ENCODE measurements at regions not wholly inside any gene's neighbourhood (a gene's known extent, or its start where the extent isn't known, plus 50 kb on each side); places are given as distances from the start of the nearest gene placed in this dataset.
A peak's percentile ranks its signal among the peaks of the same experiment; 100 is the strongest.

GRCh38 chr4:82071951-82072350 is 301.8 kb downstream of the HNRNPD start:
- DNase-seq: no peak

DNA sequence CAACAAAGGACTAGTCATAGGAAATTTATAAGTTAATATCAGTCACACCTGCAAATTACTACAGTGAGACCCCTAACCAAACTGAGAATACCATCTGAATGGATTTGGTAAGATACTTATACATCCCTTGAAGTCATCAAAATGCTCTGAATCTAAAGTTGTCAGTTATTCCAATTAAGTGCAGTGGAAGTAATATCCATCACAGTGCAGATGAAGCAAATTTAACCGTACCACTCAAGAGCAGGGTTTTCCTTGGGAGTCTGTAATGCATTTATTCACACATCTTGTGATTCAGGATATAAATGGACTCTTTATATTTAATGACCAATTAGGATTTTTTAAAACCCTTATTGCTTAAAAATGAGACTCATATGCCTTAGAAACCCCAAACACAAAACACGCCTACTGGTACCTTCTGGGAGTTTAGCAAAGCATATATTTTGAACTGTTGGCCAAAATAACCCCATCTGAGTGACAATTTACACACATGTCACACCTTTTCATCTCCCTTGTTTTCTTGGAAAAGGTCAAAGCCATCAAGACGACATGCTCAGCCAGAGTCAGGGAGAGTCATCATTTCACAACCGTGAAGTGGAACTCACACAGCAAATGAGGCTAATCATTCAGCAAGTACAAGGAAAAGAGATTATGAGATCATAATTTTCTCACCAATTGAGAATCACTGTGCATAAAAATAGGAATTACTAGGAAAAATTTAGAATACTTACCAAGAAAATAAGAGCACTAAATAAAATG is 303.7 kb downstream of the HNRNPD start:
- no peak for DNase-seq

- DNase-seq: no peak
Observed at GRCh38 chr4:82063017-82063416, 310.8 kb downstream of the HNRNPD start.

GRCh38 chr4:82057990-82058544 is 315.7 kb downstream of the HNRNPD start:
- DNase-seq: no peak

- no peak for DNase-seq
Observed at GRCh38 chr4:82055156-82055555, 318.6 kb downstream of the HNRNPD start.

GRCh38 chr4:82053396-82053795 is 320.4 kb downstream of the HNRNPD start:
- no peak for DNase-seq

DNA sequence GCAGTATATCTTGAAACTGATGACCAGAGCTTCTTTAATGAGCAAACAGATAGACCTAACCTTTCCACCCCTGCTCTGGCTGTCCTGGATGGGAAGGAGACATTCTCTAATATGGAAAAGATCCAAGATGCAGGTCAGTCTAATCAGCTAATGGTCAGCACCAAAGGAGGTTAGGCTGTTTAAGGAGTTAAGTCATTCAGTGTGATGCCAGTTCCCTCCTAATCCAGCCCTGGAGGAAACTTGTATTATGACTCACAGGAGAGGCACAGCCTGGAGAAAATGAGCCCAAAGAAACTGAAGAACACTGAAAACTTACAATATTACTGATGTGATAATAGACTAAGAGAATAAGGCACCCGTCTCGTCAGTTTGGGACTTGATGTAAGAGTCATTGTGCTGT is 323.0 kb downstream of the HNRNPD start:
- DNase-seq: no peak

DNA sequence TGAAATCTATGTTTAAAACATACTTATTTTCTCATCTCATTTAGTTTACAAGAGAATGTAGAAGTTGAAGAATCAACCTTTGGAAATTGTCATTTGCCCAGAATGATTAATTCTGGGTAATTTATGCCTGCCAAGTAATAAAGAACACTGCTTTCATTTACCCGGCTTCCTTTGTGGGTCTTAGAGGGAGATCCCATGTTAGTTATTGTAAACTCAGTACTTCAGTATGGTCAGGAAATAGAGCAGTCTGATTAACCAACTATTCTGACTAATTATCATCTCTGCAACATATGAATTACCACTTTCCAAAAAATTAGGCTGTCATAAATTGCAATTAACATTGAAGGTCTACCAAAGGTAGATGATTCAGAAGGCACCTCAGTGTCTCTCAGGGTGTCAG is 324.5 kb downstream of the HNRNPD start:
- DNase-seq: no peak

- DNase-seq: no peak
Observed at GRCh38 chr4:82047731-82048130, 326.1 kb downstream of the HNRNPD start.

DNA sequence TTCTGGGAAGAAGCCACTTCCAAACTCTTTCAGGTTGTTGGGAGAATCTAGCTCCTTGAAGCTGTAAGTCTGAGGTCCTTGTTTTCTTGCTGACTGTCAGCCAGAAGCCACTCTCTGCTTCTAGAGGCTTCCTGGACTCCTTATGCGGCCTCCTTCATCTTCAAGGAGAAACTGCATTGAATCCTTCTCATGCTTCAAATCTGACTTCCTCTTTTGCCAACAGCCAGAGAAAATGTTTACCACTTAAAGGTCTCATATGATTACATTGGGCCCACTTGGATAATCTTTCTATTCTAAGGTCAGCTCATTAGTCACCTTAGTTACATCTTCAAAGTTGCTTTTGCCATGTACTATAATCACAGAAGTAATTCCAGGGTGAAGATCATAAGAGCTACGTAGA is 327.0 kb downstream of the HNRNPD start:
- no peak for DNase-seq

DNA sequence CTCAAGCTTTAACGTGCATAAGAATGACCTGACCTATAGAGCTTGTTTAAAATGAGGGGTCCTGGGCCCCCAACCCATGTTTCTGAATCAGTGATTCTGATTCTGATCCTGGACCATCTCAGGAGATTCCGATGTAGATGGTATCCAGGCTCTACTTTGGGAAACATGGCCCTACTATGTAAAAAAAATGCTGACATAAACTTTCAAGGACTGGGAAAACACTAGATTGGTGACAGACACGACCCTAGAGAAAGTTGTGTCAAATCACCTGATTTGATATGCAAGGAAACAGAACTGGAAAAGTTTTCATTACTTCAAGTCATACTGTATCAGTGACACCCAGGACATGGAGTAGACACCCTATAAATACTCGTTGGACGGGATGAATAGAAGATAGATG is 328.5 kb downstream of the HNRNPD start:
- no peak for DNase-seq

- DNase-seq: peak; percentile 39
Observed at GRCh38 chr4:82044141-82044993, 329.4 kb downstream of the HNRNPD start.

GRCh38 chr4:82043809-82044137 is 330.0 kb downstream of the HNRNPD start:
- no peak for DNase-seq

- no peak for DNase-seq
Observed at GRCh38 chr4:82043081-82043808, 330.5 kb downstream of the HNRNPD start.

DNA sequence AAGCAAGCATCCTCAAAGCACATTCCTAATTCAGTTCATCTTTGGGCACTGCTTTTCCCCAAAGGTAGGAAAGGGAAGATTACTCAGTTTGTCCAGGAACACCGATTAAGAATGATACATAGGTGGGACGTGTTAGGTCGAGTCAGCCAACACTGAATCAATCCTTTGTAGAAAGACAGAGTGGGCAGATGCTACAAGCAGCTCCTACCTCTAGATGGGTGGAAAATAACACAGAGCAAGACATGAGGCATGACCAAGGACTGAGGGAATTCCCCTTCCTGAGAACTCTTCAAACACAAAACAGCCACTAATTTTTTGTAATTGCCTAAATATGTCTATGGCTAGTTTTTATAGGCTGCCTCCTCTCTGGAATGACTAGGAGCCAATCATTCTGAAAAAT is 331.7 kb downstream of the HNRNPD start:
- DNase-seq: no peak

- no peak for DNase-seq
Observed at GRCh38 chr4:82038936-82039335, 334.9 kb downstream of the HNRNPD start.

DNA sequence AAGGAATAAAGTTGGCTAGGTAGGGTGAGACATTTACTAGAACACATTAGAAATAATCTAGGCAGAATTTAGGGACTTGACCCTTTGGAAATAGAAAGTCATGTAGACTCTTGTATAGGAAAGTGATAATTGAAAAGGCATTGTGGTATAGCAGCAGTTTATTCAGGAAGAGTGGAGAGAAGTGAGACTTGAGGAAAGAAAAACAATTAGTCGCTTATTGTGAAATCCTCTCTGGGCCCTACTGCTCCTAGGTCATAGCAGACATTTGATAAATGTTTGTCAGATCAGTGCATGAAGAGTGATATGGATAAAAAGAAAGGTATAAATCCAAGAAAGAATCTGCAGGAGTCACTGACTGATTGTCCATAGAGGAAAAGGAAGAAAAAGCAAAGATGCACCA is 337.6 kb downstream of the HNRNPD start:
- no peak for DNase-seq

DNA sequence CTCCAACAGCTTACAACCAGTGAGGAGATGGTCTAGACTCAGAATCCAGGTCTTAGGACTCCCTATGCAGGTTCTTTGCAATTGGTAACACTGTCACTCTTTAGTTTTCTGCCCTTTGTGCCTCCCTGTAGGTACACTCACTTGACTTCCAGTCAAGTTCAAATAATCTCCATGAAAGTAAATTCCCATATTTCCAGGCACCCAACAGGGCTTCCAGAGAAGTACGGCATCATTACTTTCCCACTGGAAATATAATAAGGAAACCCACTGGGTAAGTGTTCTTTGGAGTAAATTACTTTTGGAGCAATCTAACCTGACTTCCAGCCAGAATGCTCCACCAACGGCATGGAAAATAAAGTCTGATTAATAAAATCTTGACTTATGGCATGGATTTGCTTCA is 338.9 kb downstream of the HNRNPD start:
- no peak for DNase-seq

DNA sequence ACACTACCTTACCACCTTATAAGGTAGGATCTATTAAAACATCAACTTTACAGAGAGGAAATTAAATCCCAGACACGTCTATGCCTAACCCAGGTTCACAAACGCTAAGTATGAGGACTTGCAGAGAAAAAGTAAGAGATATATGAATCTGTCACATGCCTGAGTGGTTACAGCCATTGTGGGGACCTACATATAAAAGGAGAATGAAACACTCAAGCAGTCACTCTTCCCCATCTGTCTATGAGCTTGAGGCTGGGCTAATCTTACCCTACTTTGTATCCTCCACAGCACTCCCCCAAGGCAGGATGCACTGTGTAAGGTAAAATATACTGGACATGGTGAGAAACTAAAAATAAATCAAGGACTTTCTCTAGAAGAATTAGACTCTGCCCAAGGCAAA is 339.9 kb downstream of the HNRNPD start:
- no peak for DNase-seq

DNA sequence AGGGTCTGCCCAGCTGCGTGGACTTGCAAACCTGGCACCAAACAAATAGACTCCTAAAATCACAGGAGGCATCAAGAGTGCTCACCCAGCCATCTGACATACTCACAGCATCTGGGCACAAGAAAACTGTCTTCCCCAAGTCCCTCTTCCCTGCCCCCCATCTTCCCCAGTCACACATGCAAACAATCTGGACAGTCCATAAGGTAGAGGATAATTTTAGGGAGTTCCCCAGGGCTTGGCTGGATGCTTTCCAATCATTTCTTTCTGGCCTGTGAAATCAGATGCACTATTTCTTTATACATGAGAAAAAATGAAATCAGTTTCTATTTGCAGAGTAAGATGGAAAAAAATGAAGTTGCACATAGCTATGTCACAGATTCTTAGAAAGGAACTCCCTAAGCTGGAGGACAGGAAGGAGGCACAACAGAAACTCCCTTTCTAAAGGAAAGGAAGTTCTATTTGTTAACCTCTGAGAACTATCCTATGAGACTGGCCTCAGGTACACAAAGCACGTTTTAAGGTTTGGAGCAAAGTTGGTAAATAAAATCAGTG is 342.3 kb downstream of the HNRNPD start:
- DNase-seq: no peak

- peak; percentile 14 for DNase-seq
Observed at GRCh38 chr4:82017680-82018079, 356.1 kb downstream of the HNRNPD start.

- no peak for DNase-seq
Observed at GRCh38 chr4:82005158-82005557, 368.6 kb downstream of the HNRNPD start.

GRCh38 chr4:81997313-81997712 is 376.5 kb downstream of the HNRNPD start:
- no peak for DNase-seq

Measured in fibroblast of skin of right quadriceps (primary cell).